Ovary (tissue), 7 donors: ENCODE measurements at regions not wholly inside any gene's neighbourhood (a gene's known extent, or its start where the extent isn't known, plus 50 kb on each side); places are given as distances from the start of the nearest gene placed in this dataset.

Experiments
- DNase-seq, 5 donors: peaks; one replicate each; pipeline ENCODE4 v3.0.0-alpha.2; 2019 to 2020
- H3K27ac ChIP-seq, 2 donors: fragments of 200-600 bp; one replicate each; pipeline versions ENCODE4 v1.5.1 to v1.8.0; 2019 to 2022
- H3K27me3 ChIP-seq: fragments of 200-600 bp; one replicate; pipeline ENCODE4 v1.8.0; 2022
- H3K36me3 ChIP-seq: fragments of 200-600 bp; sonication (generic); one replicate; pipeline ENCODE4 v1.5.1; 2019
- H3K4me1 ChIP-seq: one replicate; pipeline ENCODE4 v1.8.1; 2013; ENCODE audit warnings: mild to moderate bottlenecking, moderate library complexity; ENCODE audit not compliant: insufficient read depth
- H3K4me3 ChIP-seq: fragments of 200-600 bp; sonication (generic); one replicate; pipeline ENCODE4 v1.5.1; 2017
- H3K9me3 ChIP-seq, 2 donors: fragments of 200-600 bp in 1 of 2; sonication (generic) in 1 of 2; one replicate each; pipeline versions ENCODE4 v1.5.1 to v1.8.1; 2013 to 2019; ENCODE audit warnings: mild to moderate bottlenecking in 1 of 2, moderate library complexity in 1 of 2
- EP300 ChIP-seq: sonication (generic); formaldehyde crosslinking; IDR thresholded peaks from one replicate; pipeline ENCODE4 v1.6.1; 2017; ENCODE audit warnings: antibody characterized with exemption
- POLR2A ChIP-seq: fragments of 450-650 bp; IDR thresholded peaks from one replicate; pipeline ENCODE4 v1.6.1; 2017; ENCODE audit warnings: antibody characterized with exemption, mild to moderate bottlenecking, moderate library complexity
- WGBS, 3 donors: extraction: QIAGEN DNeasy Blood & Tissue Kit in 1 of 3; methylation state at CpG; one replicate each; pipeline versions ENCODE4 v1.1.5 to v1.1.7; 2013 to 2017; 5-methylcytosine and 5-hydroxymethylcytosine counted together
- intact Hi-C, 4 donors: fragments of 100-400 bp; cut with DNase I; formaldehyde crosslinking; loops; one replicate each; pipeline versions ENCODE4 v1.11.0 to v1.15.1; 2022 to 2023
- TF ChIP-seq, protein P1 (sequence below), 3 donors: fragments of 450-650 bp in 2 of 3; fragments of 200-600 bp in 1 of 3; IDR thresholded peaks; one replicate each; pipeline versions ENCODE4 v1.5.1 to v1.8.0; 2016 to 2022; ENCODE audit warnings: antibody characterized with exemption in 3 of 3, mild to moderate bottlenecking in 1 of 3
- donor health status: DM: no; HTN: no; CAD: no; lungs with moderate emphysema.
- donor health status: DM: no; HTN: no; CAD: no.
- donor health status: Bipolar disorder and iron deficiency.
- donor health status: DM: no; HTN: no; CAD: no.
- donor health status: DM: yes; HTN: yes; CAD: no.

DNA sequence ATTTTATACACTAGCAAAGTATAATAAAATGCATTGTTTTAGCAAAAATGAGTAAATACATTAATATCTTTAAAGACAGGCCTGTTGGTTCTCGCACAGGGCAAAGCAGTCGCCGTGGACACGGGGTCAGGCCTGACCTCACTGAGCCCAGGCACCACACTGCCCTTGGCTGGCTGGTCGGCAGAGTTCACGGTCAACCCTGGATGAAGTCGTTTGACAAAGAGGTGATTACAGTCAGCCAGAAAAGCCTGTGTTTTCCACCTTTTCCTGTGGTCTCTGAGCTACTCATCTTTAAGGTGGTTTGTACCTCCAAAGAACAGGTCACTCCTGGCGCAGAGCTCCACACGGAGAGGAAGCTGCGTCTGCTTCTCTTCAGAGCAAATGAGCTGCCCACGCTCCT lies 191.5 kb downstream of the DLL1 start:
- intact Hi-C loops = no loop called here
- Histone ChIP-seq H3K4me1 (no peaks in the 10 kb centered on the region), H3K27me3 (no peaks in the 10 kb centered on the region), H3K9me3 (no peaks in the 10 kb centered on the region), H3K27ac (no peak overlapping the region), H3K4me3 (no peak overlapping the region), H3K36me3 (no peaks in the 10 kb centered on the region)
- TF ChIP-seq EP300 = no peak
- TF ChIP-seq, protein P1, sequence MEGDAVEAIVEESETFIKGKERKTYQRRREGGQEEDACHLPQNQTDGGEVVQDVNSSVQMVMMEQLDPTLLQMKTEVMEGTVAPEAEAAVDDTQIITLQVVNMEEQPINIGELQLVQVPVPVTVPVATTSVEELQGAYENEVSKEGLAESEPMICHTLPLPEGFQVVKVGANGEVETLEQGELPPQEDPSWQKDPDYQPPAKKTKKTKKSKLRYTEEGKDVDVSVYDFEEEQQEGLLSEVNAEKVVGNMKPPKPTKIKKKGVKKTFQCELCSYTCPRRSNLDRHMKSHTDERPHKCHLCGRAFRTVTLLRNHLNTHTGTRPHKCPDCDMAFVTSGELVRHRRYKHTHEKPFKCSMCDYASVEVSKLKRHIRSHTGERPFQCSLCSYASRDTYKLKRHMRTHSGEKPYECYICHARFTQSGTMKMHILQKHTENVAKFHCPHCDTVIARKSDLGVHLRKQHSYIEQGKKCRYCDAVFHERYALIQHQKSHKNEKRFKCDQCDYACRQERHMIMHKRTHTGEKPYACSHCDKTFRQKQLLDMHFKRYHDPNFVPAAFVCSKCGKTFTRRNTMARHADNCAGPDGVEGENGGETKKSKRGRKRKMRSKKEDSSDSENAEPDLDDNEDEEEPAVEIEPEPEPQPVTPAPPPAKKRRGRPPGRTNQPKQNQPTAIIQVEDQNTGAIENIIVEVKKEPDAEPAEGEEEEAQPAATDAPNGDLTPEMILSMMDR (IDR thresholded peaks at IDR 0.05) = no peak
- no peak for TF ChIP-seq POLR2A
- DNase-seq = peak in 3 of 5 donors; percentile 1 to 4 (median 2)
- 84 to 87% (median 86%) methylated on average over 11 of the region's 11 CpGs for WGBS, 3 donors

GRCh38 chr6:170098428-170099170 lies 192.3 kb downstream of the DLL1 start:
- Histone ChIP-seq H3K36me3 (no peaks in the 10 kb centered on the region), H3K9me3 (no peaks in the 10 kb centered on the region), H3K4me3 (no peak overlapping the region), H3K27ac (no peak overlapping the region), H3K27me3 (no peaks in the 10 kb centered on the region), H3K4me1 (no peaks in the 10 kb centered on the region)
- WGBS, 3 donors = 83 to 88% (median 87%) methylated on average over 37 of the region's 37 CpGs
- TF ChIP-seq, protein P1 (IDR thresholded peaks at IDR 0.05) = no peak
- TF ChIP-seq POLR2A = no peak
- TF ChIP-seq EP300 = no peak
- intact Hi-C loops = no loop called here
- peak in 2 of 5 donors; percentile 3 to 7 for DNase-seq

DNA sequence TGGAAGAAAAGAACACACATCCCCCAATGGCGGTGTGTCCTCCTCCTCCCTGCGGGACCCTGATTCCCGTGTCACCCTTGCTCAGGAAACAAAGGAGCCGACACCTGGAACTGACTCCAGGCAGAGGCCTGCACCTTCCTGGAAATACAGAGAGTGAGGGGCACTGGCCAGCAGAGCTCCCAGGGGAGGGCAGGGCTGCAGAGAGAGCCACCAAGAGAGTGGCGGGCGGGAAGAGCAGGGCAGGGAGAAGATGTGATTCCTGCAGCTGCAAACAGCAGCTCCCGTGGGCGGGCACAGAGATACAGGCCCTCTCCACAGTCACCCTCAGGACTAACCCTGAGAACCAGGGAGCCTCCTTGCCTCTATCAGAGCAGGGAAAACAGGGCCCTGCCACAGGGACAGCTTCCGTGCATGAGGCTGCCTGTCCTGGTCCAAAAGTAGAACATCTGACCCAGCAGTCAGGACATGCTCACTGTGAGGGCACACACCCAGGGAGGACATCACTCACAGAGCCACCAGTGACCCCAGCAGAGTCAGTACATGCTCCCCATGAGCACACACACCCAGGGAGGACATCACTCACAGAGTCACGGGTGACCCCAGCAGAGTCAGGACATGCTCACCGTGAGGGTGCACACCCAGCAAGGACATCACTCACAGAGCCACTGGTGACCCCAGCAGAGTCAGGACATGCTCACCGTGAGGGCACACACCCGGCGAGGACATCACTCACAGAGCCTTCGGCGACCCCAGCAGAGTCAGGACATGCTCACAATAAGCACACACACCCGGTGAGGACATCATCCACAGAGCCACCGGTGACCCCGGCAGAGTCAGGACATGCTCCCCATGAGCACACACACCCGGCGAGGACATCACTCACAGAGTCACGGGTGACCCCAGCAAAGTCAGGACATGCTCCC lies 193.1 kb downstream of the DLL1 start:
- peak in 3 of 5 donors; percentile 1 to 5 (median 1) for DNase-seq
- intact Hi-C loops = no loop called here
- TF ChIP-seq EP300 = no peak
- TF ChIP-seq, protein P1 (IDR thresholded peaks at IDR 0.05) = no peak
- TF ChIP-seq POLR2A = no peak
- Histone ChIP-seq H3K4me3 (no peak overlapping the region), H3K27me3 (no peaks in the 10 kb centered on the region), H3K27ac (no peak overlapping the region), H3K4me1 (no peaks in the 10 kb centered on the region), H3K36me3 (no peaks in the 10 kb centered on the region), H3K9me3 (no peaks in the 10 kb centered on the region)
- 78 to 81% (median 80%) methylated on average over 20 to 22 of the region's 22 CpGs for WGBS, 3 donors

- Histone ChIP-seq H3K36me3 (no peaks in the 10 kb centered on the region), H3K27ac (no peak overlapping the region), H3K4me3 (no peak overlapping the region), H3K9me3 (no peaks in the 10 kb centered on the region), H3K4me1 (no peaks in the 10 kb centered on the region), H3K27me3 (no peaks in the 10 kb centered on the region)
- TF ChIP-seq, protein P1 (IDR thresholded peaks at IDR 0.05) = no peak
- no peak for TF ChIP-seq POLR2A
- no peak for TF ChIP-seq EP300
- intact Hi-C loops = no loop called here
- 59 to 71% (median 61%) methylated on average over 22 of the region's 22 CpGs for WGBS, 3 donors
- peak in 2 of 5 donors; percentile 1 to 2 for DNase-seq
Observed at GRCh38 chr6:170096803-170097504, 193.9 kb downstream of the DLL1 start.
